NCI-H69 (cell line): ENCODE measurements at regions not wholly inside any gene's neighbourhood (a gene's known extent, or its start where the extent isn't known, plus 50 kb on each side); places are given as distances from the start of the nearest gene placed in this dataset.
A peak's percentile ranks its signal among the peaks of the same experiment; 100 is the strongest.

Source experiments
- DNase-seq: peaks from one replicate; lab custom pipeline; 2025; lab: John Stamatoyannopoulos, UW

DNA sequence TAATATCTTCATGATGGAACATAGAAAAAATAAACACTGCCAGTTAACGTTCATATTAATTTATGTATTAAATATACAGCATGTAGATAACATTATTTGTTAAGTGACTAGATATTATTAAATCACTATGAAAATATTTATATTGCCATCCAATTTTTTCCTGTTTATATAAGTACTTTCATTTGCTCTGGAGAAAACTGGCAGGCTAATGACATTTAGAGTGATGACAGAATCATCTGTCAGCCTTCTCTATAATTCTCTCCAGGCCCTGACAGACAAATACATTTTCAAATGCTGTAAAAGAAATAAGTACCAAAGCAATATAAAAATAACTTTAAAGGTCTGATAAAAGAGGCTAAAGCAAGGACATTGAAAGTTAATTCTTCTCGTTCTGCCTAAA is 2556.7 kb upstream of the PCDH20 start:
- no peak for DNase-seq

DNA sequence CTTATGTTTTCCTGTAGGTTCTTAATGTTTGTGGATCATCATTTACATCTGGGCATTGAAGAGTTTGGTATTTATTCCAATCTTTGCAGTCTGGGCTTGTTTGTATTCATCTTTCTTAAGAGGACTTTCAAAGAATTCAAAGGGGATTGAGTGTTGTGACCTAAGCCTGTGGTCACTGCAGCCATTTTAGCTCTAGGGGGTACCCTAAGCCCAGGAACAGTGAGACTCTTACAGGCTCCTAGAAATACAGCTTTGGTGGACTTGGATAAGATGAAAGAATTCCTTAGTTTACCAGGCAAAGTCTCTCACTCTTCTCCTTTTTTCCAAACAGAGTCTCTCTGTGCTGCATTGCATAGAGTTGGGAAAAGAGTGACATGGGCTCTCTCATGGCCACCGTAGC is 2539.0 kb upstream of the PCDH20 start:
- DNase-seq, result no peak

DNA sequence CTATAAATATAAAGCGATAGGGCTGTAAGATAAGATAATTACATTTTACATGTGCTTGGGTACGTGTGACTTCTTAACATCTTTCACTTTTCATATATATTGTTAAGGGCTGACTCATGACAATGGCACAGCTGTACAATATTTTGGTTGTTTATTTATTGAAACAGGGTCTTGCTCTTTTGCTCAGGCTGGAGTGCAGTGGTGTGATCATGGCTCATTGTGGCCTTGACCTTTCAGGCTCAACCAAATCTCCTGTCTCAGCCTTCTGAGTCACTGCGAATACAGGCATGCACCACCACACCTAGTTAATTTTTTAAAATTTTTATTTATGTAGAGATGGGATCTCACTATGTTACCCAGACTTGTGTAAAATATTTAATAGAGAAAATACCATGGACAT is 2532.4 kb upstream of the PCDH20 start:
- no peak for DNase-seq

DNA sequence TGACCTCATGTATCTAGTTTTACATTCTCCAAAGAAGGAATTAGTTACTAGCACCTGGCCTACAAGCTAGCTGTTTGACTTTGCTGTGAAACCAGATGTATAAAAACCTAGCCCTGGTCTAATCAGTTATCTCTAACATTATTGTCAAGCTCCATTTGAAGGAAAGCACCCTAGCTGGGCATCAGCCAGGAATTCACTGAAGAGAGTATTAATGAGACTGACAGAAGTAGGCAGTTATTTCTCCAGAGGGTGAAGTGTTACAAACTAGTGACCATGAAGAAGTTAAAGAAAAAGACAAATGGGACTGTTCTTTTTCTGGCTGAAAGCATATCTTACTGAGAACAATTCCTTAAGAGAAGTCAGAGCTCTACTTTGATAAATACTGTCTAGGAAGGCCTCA is 2529.3 kb upstream of the PCDH20 start:
- no peak for DNase-seq

GRCh38 chr13:63942372-63942771 is 2526.7 kb upstream of the PCDH20 start:
- DNase-seq, result no peak

DNA sequence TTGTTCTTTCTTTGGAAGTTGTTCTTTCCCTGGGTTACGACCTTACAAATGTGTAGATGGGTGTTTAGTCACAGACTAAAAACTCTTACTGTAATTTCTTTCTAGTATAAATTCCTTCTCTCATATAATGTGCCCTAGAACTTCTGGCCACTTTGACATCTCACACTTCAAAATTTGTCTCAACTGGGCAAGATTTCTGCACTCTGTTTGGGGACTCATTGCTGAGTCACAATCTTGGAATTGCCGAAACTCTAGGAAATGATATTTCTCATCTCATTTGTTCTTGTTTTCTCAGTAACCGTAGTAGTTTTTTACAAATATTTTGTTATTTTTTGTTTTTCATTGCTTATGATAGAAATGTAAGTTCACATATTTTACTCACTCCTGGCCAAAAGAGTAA is 2523.2 kb upstream of the PCDH20 start:
- no peak for DNase-seq

DNA sequence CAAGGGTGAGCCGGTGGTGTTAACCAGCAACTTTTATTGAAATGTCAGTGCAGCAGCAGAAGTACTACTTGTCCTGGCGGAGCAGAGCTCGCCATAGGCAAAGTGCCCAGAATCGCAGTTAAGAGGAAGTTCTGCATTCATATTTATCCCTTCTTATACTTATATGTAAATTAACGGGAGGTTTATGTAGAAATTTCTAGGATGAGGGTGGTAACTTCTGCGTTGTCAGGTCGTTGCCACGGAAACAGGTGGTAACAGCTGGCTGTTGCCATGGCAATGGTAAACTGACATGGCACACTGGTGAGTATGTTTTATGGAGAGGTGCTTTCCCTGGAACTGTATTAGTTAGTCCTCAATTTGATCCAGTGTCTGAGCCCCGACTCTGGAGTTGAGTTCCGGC is 2494.9 kb upstream of the PCDH20 start:
- DNase-seq, result peak; percentile 25

GRCh38 chr13:63909726-63910375 is 2494.2 kb upstream of the PCDH20 start:
- no peak for DNase-seq

DNA sequence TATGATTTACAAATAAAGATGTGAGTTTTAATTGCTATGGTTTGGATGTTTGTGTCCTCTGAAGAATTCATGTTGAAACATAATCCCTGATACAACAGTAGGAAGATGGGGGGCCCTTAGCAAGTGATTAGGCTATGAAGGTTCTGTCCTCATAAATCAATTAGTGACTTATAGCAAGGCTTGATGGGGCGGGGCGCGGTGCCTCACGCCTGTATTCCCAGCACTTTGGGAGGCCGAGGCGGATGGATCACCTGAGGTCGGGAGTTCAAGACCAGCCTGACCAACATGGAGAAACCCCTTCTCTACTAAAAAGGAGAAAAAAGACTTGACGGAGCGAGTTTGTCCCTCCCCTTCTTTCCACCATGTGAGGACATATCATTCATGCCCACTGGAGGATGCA is 2486.5 kb upstream of the PCDH20 start:
- DNase-seq, result no peak

GRCh38 chr13:63901630-63902029 is 2486.0 kb upstream of the PCDH20 start:
- peak; percentile 30 for DNase-seq

DNA sequence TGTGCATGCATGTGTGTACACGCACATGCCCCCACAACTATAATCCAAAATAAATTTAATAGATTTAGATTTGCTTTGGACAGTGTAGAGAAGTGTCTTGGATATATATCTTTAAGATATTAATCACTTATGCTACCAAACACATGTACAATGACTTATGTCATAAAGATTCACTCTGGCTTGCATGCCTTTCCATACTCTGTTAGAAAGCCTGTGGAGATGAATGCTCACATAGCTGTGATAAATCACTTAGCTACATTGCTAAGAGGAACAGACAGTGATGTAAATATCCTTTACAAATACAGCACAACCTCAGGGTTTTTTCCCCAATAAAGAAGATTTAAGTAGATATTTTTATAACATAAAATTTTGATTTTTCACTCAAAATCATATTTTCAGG is 2484.8 kb upstream of the PCDH20 start:
- DNase-seq, result no peak

GRCh38 chr13:63896321-63896720 is 2480.7 kb upstream of the PCDH20 start:
- no peak for DNase-seq

DNA sequence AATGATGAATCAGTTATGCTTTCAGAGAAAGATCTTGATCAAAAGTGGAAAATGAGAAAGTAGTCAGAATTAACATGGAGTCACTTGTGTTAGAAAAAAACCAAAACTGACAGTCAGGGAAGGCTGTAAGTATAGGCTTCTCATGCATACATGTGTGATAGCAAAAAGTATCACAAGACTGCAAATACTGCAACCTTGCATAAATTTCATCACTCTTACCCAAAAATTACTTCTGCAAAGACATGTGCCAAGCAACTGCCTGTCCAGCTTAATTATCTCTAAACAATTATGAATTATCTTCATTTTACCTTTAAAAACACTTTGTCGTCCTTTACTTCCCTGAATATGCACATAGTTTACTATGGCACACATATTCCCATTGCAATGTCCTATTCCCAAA is 2466.4 kb upstream of the PCDH20 start:
- DNase-seq, result no peak

GRCh38 chr13:63880705-63881104 is 2465.1 kb upstream of the PCDH20 start:
- no peak for DNase-seq

DNA sequence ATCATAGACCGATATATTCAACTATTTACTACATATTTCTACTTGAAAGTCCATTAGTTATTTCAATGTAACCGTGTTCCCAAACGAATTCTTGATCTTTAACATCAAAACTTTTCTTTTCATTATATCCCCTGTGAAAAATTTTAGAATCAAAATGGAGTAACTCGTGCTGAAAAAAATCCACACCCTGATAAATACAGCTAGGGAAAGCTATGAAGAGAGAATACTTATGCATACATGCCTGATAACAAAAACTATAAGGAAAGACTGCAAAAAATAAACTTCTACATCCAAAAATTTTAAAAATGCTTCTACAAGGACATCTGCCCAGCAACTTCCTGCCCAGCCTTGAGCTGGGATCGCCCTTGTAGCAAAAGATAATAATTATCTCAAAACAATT is 2458.3 kb upstream of the PCDH20 start:
- no peak for DNase-seq

DNA sequence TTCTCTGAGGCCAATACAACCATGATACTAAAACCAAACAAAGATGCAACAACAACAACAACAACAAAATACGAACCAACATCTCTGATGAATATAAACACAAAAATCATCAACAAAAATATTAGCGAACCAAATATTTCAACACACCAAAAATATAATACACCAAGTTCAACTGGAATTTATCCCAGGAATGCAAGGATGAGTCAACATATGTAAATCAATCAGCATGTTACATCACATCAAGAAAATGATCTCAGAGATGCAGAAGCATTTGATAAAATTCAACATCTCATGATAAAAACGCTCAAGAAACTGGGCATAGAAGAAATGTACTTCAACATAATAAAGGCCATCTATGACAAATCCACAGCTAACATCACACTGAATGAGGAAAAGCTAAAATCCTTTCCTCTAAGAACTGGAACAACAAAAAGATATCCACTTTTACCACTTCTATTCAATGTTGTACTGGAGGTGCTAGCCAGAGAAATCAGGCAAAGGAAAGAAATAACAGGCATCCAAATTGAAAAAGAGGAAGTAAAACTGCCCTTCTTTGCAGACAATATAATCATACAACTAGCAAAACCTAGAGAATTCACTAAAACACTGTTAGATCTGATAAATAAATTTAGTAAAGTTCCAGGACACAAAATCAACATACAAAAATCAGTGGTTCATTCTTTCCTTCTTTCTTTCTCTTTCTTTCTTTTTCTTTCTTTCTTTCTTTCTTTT is 2448.7 kb upstream of the PCDH20 start:
- no peak for DNase-seq

- no peak for DNase-seq
Measured at GRCh38 chr13:63855457-63856118, 2439.9 kb upstream of the PCDH20 start.

GRCh38 chr13:63853816-63854215 is 2438.2 kb upstream of the PCDH20 start:
- DNase-seq, result no peak

DNA sequence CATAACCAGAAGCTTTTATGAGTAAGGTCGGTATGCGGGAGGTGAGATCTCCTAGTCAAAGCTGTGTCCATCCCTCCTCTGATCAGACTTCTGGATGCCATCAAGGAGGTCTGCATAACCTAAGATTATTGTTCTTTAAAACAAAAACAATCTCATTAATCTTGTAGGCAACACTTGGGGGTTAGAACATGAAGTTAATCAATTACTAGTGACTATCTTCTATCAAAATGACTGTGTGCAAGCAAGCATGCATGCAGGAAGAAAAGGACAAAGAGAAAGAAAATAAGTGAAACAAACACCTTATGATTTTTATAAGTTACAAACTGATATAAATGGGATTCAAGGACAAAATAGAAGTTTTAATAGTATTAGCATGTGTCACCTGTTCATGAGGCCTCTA is 2435.9 kb upstream of the PCDH20 start:
- DNase-seq, result no peak

- DNase-seq, result no peak
Measured at GRCh38 chr13:63843766-63844699, 2428.4 kb upstream of the PCDH20 start.

- no peak for DNase-seq
Measured at GRCh38 chr13:63842102-63842501, 2426.5 kb upstream of the PCDH20 start.
